Neural cell (in vitro differentiated cells): ENCODE measurements at regions not wholly inside any gene's neighbourhood (a gene's known extent, or its start where the extent isn't known, plus 50 kb on each side); places are given as distances from the start of the nearest gene placed in this dataset.
"Not testable (repeated sequence)": the region's sequence is repeated elsewhere in the genome, so short reads cannot be mapped to it uniquely, and the experiment has no call there.

ENCODE experiments used
- H2AFZ ChIP-seq: fragments of 200-600, 300-800 bp; sonication (generic), shearing (Covaris generic); 2 replicates; pipeline ENCODE4 v1.6.0; 2014; ENCODE audit warnings: low read depth, mild to moderate bottlenecking, antibody characterized with exemption, low read length, moderate library complexity
- H3F3A ChIP-seq: fragments of 200-600 bp; shearing (Covaris generic); 2 replicates; pipeline ENCODE4 v1.6.1; 2016; ENCODE audit warnings: mild to moderate bottlenecking, moderate library complexity, mixed read lengths, antibody characterized with exemption, low read length; ENCODE audit not compliant: insufficient read depth, poor library complexity, severe bottlenecking
- H3K27ac ChIP-seq: fragments of 200-600, 300-800 bp; sonication (generic), shearing (Covaris generic); 2 replicates; pipeline ENCODE4 v1.5.1; 2014; ENCODE audit warnings: mild to moderate bottlenecking, low read length, moderate library complexity
- H3K27me3 ChIP-seq: fragments of 300-800, 200-600 bp; sonication (generic), shearing (Covaris generic); 2 replicates; pipeline ENCODE4 v1.6.0; 2014; ENCODE audit warnings: mild to moderate bottlenecking, low read depth, low read length, moderate library complexity; ENCODE audit not compliant: insufficient read depth
- H3K36me3 ChIP-seq: fragments of 300-800, 200-600 bp; sonication (generic), shearing (Covaris generic); 2 replicates; pipeline ENCODE4 v1.5.1; 2014; ENCODE audit warnings: mild to moderate bottlenecking, antibody characterized with exemption, low read length, moderate library complexity; ENCODE audit not compliant: insufficient read depth
- H3K4me2 ChIP-seq: fragments of 300-800, 200-600 bp; sonication (generic), shearing (Covaris generic); 2 replicates; pipeline ENCODE4 v1.6.0; 2014; ENCODE audit warnings: mild to moderate bottlenecking, low read length
- H3K4me3 ChIP-seq: fragments of 300-800, 200-600 bp; sonication (generic), shearing (Covaris generic); 2 replicates; pipeline ENCODE4 v1.5.1; 2014; ENCODE audit warnings: mild to moderate bottlenecking, low read length, moderate library complexity
- H3K79me2 ChIP-seq: fragments of 200-600 bp; shearing (Covaris generic); replicated peaks from 2 replicates; pipeline ENCODE4 v1.6.0; 2014; ENCODE audit warnings: mild to moderate bottlenecking, low read length, moderate library complexity; ENCODE audit not compliant: insufficient read depth
- H3K9ac ChIP-seq: fragments of 300-800, 200-600 bp; sonication (generic), shearing (Covaris generic); 2 replicates; pipeline ENCODE4 v1.6.1; 2016; ENCODE audit warnings: mild to moderate bottlenecking, low read length, mixed read lengths
- H3K9me2 ChIP-seq: fragments of 200-600 bp; shearing (Covaris generic); 2 replicates; pipeline ENCODE4 v1.6.1; 2016; ENCODE audit warnings: mild to moderate bottlenecking, low read length, mixed read lengths; ENCODE audit not compliant: insufficient read depth
- H3K9me3 ChIP-seq: fragments of 200-600, 300-800 bp; sonication (generic), shearing (Covaris generic); 2 replicates; pipeline ENCODE4 v1.6.1; 2016; ENCODE audit warnings: mild to moderate bottlenecking, mixed run types, low read length, moderate library complexity, mixed read lengths
- H4K20me1 ChIP-seq: fragments of 200-600 bp; shearing (Covaris generic); 2 replicates; pipeline ENCODE4 v1.6.1; 2016; ENCODE audit warnings: mild to moderate bottlenecking, mixed run types; ENCODE audit not compliant: insufficient read depth
- CTCF ChIP-seq: fragments of 450-650 bp; IDR thresholded peaks from 2 replicates; pipeline ENCODE4 v1.5.1; 2014; ENCODE audit warnings: antibody characterized with exemption, mild to moderate bottlenecking, moderate library complexity; ENCODE audit not compliant: poor library complexity, severe bottlenecking
- EP300 ChIP-seq: fragments of 450-650 bp; conservative IDR thresholded peaks from 2 replicates; pipeline ENCODE4 v1.6.1; 2014; ENCODE audit warnings: antibody characterized with exemption, mild to moderate bottlenecking, moderate library complexity; ENCODE audit not compliant: poor library complexity, severe bottlenecking
- EZH2 ChIP-seq: fragments of 200-600, 300-800 bp; shearing (Covaris generic), sonication (generic); IDR thresholded peaks from 2 replicates; pipeline ENCODE4 v1.6.1; 2014; ENCODE audit warnings: antibody characterized with exemption, low read length, borderline replicate concordance, mild to moderate bottlenecking; ENCODE audit not compliant: insufficient read depth, poor library complexity, severe bottlenecking
- MXI1 ChIP-seq: fragments of 450-650 bp; conservative IDR thresholded peaks from 2 replicates; pipeline ENCODE4 v1.6.1; 2014; ENCODE audit warnings: antibody characterized with exemption, mild to moderate bottlenecking; ENCODE audit not compliant: poor library complexity, severe bottlenecking
- POLR2AphosphoS5 ChIP-seq: IDR thresholded peaks from 2 replicates; pipeline ENCODE4 v1.6.1; 2012
- RAD21 ChIP-seq: fragments of 450-650 bp; conservative IDR thresholded peaks from 2 replicates; pipeline ENCODE4 v1.6.1; 2014; ENCODE audit warnings: antibody characterized with exemption, mild to moderate bottlenecking, moderate library complexity
- REST ChIP-seq: IDR thresholded peaks from 2 replicates; pipeline ENCODE4 v1.6.1; 2012; ENCODE audit warnings: borderline replicate concordance
- SMC3 ChIP-seq: fragments of 450-650 bp; conservative IDR thresholded peaks from 2 replicates; pipeline ENCODE4 v1.6.1; 2014; ENCODE audit warnings: antibody characterized with exemption, mild to moderate bottlenecking, moderate library complexity; ENCODE audit not compliant: poor library complexity
- TAF1 ChIP-seq: IDR thresholded peaks from 2 replicates; pipeline ENCODE4 v1.6.1; 2012; ENCODE audit warnings: low read depth

- Histone ChIP-seq H2AFZ (no peak overlapping the region), H3K27me3 (no peaks in the 10 kb centered on the region), H3K36me3 (no peaks in the 10 kb centered on the region), H4K20me1 (no peaks in the 10 kb centered on the region), H3K4me3 (no peak overlapping the region), H3F3A (no peaks in the 10 kb centered on the region), H3K9ac (no peak overlapping the region), H3K27ac (no peak overlapping the region), H3K9me3 (no peaks in the 10 kb centered on the region), H3K4me2 (no peak overlapping the region), H3K9me2 (no peaks in the 10 kb centered on the region), H3K79me2 (no peaks in the 10 kb centered on the region)
- TF ChIP-seq MXI1, result no peak
- TF ChIP-seq REST, result no peak
- TF ChIP-seq RAD21, result no peak
- TF ChIP-seq SMC3, result no peak
- TF ChIP-seq EZH2, result no peak
- TF ChIP-seq CTCF, result no peak
These were observed 1672.1 kb upstream of the C9orf72 start for GRCh38 chr9:29245351-29245750.

GRCh38 chr9:29270400-29270799, 1697.1 kb upstream of the C9orf72 start:
- H3K4me3 ChIP-seq, H2AFZ ChIP-seq, H3K27me3 ChIP-seq, H3K9me2 ChIP-seq, H4K20me1 ChIP-seq, H3K79me2 ChIP-seq, H3K9me3 ChIP-seq, H3K27ac ChIP-seq, H3K9ac ChIP-seq, H3K4me2 ChIP-seq, H3F3A ChIP-seq, H3K36me3 ChIP-seq: not testable (repeated sequence)

- Histone ChIP-seq H3K4me3 (no peak overlapping the region), H3K27ac (no peak overlapping the region), H3K9me2 (no peaks in the 10 kb centered on the region), H3K4me2 (no peak overlapping the region), H3K9me3 (no peaks in the 10 kb centered on the region), H3K79me2 (no peaks in the 10 kb centered on the region), H3F3A (no peaks in the 10 kb centered on the region), H3K27me3 (no peaks in the 10 kb centered on the region), H3K36me3 (no peaks in the 10 kb centered on the region), H2AFZ (no peak overlapping the region), H4K20me1 (no peaks in the 10 kb centered on the region), H3K9ac (no peak overlapping the region)
- TF ChIP-seq SMC3 (no peak), REST (no peak), CTCF (no peak), TAF1 (no peak), RAD21 (no peak), EZH2 (no peak), MXI1 (no peak), POLR2AphosphoS5 (no peak), EP300 (no peak)
These were observed 1708.8 kb upstream of the C9orf72 start for GRCh38 chr9:29282121-29282520.
